ENCODE measurements at regions not wholly inside any gene's neighbourhood (a gene's known extent, or its start where the extent isn't known, plus 50 kb on each side); places are given as distances from the start of the nearest gene placed in this dataset.
"Not testable (repeated sequence)": the region's sequence is repeated elsewhere in the genome, so short reads cannot be mapped to it uniquely, and the experiment has no call there.

DNA sequence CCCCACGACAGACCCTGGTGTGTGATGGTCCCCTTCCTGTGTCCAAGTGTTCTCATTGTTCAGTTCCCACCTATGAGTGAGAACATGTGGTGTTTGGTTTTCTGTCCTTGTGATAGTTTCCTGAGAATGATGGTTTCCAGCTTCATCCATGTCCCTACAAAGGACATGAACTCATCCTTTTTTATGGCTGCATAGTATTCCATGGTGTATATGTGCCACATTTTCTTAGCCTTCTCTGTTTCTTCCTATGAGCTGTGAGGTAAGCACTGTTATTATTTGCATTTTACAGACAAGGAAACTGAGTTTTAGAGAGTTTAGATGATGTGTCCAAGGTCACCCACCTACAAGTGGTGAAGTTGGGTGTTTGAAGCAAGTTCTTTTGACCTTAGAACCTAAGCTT lies 51.1 kb upstream of the BNC1 start:
- DNase-seq (ENCODE audit: low read depth in 2 of 2): not testable (repeated sequence)

DNA sequence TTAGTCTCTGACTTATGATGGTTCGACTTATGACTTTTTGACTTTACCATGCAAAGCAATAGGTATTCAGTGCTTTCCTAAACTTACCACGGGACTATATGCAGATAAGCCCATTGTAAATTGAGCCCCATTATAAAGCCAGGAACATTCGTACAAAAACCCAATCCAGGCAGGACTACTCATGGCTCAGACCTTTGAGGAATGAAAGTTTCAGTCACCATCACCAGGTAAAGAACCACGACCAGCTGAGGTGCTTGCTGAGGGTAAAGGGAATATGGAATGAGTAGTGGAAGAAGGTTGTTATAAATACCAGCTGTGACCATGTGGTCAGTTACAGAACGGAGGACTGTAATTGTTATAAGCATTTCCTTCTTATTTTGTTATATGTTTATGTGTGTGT lies 54.9 kb upstream of the BNC1 start:
- no peak for DNase-seq (ENCODE audit: low read depth in 2 of 2)

DNA sequence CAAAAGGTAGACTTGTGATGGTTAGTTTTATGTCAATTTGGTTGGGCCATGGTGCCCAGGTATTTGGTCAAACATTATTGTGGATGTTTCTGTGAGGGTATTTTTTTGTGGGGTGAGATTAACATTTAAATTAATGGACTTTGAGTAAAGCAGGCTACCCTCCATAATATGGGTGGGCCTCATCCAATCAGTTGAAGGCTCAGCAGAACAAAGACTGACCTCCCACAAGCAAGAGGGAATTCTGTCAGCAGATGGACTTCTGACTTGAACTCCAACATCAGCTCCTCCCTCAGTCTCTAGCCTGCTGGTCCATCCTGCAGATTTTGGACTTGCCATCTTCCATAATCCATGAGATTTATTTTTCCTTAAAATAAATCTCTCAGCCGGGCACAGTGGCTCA lies 55.6 kb upstream of the BNC1 start:
- no peak for DNase-seq (ENCODE audit: low read depth in 2 of 2)

DNA sequence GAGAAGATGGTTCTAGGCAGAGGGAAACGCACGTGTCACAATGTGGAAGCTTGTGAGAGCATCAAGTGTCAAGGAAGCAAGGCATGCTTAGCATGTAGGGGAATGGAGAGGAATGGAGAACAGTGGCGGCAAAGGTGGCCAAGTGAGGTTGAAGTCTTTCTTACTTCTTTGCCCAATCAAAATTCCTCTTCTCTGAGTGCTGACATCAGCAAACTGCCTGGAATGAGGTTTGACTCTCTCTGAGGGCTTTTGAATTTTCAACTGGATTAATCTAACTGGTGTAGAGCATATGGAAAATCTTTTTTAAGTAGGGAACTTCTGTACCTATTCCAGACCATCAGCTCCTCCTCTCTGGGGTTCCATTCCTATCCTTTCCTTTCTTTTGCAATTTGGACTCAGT lies 61.9 kb upstream of the BNC1 start:
- DNase-seq (ENCODE audit: low read depth in 2 of 2): no peak

DNA sequence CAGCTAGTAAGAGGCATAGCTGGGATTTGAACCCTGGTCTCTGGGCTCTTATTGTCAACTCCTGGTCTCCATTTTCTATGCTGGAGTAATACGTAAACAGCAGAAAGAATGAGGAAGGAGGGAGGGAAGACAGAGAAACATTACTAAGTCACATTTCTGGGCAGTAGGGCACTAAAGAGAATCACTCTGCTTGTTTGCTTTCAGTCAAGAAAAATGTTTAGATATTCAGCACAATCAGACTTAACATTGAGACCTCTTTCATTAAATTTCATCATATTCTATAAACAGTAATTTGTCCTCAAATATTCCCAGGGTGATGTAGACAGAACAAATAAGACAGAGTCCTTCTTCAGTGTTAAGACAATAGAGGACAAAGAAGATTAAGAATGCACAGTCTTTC lies 67.7 kb upstream of the BNC1 start:
- DNase-seq (ENCODE audit: low read depth in 2 of 2): no peak

DNA sequence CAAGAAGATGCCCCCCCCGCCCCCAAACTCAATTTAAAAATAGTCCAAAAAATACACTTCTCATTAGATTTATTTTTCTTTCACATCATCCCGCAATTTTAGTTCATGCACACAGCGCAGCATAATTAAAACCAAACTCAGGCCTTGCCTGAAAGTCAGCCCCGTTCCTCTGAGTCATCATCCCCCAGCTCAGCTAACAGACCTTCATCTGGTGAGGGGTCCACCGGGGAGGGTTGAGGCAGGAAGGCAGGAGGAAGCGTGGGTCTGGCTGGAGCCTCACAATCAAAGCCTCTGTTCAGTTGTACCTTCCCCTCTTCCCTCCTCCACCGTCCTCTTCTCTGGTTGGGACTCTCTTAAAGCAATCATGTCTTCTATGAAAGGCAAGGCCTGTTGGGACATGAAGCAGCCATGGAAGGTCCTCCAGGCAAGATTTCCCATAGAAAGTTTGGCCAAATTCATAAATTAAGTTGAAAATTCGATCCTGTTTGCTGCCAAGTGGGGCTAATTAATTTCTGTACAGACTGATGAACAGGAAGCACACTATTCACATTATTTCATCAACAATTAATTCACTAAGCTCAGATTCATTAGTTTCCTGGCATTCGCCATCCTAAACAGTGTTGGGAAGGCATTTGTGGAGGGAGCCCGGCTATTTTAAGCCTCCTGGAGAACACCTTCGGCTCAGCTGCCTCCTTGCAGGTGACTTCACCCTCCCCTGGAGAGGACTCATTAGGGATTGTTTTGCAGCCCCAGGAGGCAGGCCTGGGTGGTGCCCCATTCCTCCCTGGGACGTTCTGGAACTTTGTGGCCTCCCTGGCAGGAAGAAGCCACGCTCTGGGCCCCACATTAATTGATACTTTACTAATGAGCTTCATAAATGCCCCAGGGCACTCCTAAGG lies 72.3 kb upstream of the BNC1 start:
- no peak for DNase-seq (ENCODE audit: low read depth in 2 of 2)

DNA sequence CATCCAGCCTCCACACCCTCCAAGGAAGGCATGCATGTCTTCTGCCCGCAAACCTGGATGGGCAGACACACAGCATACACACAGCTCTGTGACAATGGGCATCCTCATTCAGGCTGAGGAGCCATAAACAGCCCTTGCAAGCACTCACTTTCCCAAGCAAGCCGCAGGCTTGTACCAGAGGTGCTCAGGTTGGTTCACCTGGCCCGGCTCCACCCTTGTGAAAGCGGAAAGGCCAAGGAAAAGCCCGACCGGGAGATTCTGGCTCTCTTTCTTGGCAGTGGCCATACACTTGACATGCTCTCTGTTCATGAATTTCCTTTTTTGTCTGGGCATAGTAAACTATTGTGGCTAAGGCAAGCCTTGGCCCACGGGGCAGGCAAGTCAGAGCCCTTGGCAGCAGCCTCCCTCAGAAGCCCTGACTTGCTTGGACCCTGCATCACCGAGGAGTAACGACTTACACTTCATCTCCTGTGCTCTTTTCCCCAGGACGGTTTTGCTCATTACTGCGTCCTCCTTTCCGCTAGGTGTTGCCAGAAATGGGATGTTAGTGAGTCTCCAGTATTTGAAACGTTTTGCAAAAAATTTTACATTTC lies 74.6 kb upstream of the BNC1 start:
- DNase-seq (ENCODE audit: low read depth in 2 of 2): no peak

GRCh38 chr15:83362706-83363105 lies 78.2 kb upstream of the BNC1 start:
- no peak for DNase-seq (ENCODE audit: low read depth in 2 of 2)

DNA sequence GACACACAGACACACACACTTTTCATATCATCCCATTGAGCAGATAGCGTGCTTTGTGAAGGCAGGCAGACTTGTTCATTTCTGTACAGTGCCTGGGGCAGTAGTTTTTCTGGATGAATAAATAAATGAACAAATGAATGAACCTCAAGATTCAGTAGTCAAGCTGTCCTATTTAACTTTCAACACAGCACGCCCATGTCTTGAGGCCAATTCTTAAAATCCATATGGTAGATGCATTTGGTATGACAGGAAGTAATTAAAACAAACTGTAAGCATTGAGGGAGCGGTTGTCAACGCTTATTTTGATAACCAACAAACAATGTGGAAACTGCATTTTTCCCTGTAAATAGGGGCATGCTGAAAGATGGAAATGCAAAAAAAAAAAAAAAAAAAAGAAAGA lies 80.0 kb upstream of the BNC1 start:
- DNase-seq (ENCODE audit: low read depth in 2 of 2): no peak

DNA sequence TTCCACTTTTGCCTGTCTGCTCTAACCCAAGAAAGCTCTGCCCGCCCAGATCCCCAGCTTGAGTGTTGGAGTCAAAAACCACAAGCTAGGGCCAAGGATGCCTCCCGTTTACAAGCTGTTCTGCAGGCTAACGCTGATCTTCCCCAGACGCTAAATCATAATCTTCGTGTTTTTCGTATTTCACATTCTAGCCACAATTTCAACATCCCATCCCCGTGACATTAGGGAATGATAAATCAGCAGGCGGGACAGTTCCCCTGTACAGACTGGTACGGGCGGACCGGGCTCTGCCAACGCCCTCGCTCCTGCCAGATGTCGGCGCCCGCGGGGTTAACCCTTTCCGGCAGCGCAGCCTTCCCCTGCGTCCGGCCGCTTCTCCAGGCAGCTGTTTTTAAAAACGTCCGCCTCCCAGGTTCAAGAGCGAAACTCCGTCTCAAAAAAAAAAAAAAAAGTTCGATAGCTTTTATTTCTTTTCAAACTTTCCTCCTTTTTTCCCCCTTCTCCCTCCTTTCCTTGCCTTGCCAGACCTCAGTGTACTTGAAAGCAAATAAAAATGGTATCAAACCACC lies 81.0 kb upstream of the BNC1 start:
- peak in 1 of 2 donors; percentile 3 for DNase-seq (ENCODE audit: low read depth in 2 of 2)

DNA sequence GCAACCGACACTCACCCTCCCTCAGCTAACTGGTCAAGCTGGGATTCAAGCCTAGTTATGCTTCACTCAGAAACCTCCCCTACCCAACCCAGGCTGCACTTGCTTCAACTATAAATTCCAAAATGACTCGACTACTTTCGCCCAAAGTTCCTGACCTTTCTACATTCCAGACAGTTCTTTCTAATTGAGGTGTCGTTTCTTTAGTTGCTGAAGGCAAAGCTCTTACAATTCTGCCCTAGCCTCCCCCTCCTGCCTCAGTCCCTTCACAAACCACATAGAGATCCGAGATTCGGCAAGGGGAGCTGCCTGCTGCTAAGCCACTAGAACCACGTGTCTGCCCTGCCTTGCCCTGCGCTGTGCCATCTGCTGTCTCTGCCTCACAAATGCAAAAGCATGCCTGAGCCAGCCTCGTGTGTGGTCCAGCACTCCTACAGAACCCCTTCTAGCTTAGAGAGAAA lies 74.7 kb upstream of the SH3GL3 start:
- DNase-seq (ENCODE audit: low read depth in 2 of 2): no peak

DNA sequence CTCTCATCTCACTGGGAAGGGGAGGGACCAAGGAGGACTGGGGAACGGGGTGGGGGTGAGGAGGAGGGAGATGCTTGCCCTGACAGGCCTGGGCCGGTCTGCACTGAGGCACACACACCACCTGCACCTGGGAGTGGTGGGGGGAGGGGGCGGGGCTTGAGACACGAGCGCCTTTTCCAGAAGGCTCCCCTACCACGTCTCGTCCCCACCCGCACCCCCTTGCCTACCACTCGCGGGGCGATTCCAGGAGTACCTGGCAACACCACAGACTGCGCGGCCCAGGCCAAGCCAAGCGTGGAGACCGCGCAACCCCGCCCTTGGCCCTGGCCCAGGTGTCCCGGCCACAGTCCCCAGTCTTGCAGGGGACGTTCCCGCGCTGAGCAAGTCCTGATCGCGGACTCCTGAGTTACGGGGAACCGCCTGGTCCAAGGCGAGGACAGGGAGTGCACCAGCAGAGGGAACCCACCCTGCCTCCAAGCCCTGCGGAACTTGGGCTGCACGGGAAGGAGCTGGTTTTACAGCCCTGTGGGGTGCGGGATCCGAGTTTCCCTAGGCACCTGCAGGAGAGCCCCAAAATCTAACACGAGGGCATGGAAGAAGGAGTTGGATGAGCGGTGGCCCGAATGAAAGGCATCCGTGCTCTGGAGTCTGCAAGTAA lies 68.1 kb upstream of the SH3GL3 start:
- no peak for DNase-seq (ENCODE audit: low read depth in 2 of 2)

DNA sequence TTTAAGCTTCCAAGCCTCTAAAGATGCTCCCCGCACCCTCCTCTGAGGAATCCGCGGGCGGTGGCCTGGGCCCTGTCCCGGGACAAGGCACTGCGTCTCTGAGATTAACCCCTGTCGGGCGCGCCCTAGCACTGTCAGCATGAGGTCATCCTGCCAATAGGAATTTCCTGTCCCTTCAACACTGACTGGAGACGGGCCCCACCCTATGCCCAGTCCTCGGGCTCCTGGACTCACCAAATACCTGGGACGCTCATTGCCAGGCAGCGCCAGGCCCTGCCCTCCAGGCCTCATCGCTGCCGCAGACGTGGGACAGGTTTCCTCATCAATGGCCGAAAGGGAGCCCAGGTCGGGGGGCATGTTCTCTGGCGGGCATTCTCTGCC lies 67.6 kb upstream of the SH3GL3 start:
- no peak for DNase-seq (ENCODE audit: low read depth in 2 of 2)

- no peak for DNase-seq (ENCODE audit: low read depth in 2 of 2)
Observed at GRCh38 chr15:83380059-83380458, 67.1 kb upstream of the SH3GL3 start.

- peak in 1 of 2 donors; percentile 3 for DNase-seq (ENCODE audit: low read depth in 2 of 2)
Observed at GRCh38 chr15:83380682-83381081, 66.5 kb upstream of the SH3GL3 start.

DNA sequence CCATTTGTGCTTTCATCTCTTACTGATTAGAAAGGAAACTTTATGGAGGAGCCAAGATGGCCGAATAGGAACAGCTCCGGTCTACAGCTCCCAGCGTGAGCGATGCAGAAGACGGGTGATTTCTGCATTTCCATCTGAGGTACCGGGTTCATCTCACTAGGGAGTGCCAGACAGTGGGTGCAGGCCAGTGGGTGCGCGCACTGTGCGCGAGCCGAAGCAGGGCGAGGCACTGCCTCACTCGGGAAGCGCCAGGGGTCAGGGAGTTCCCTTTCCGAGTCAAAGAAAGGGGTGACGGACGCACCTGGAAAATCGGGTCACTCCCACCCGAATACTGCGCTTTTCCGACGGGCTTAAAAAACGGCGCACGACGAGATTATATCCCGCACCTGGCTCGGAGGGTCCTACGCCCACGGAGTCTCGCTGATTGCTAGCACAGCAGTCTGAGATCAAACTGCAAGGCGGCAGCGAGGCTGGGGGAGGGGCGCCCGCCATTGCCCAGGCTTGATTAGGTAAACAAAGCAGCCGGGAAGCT lies 63.5 kb upstream of the SH3GL3 start:
- DNase-seq (ENCODE audit: low read depth in 2 of 2): not testable (repeated sequence)

- no peak for DNase-seq (ENCODE audit: low read depth in 2 of 2)
Observed at GRCh38 chr15:83396101-83396500, 51.0 kb upstream of the SH3GL3 start.
